ENCODE measurements at regions not wholly inside any gene's neighbourhood (a gene's known extent, or its start where the extent isn't known, plus 50 kb on each side); places are given as distances from the start of the nearest gene placed in this dataset.

DNA sequence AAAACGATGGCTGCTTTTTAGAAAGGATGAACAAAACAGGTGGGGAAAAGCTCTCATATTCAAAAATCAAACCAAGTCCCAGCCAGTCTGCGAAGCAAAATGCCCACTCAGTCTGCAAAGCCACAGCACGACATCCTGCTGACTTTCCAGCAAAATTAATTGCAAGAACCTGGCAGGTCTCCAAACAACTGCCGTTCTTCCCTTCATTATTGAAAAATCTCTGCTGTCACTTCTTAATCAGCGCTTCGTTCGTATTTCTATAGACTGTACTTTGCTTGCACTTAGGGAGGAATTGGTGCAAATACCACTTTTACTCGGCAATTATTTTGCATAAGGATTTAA lies 222.4 kb downstream of the CBLN4 start:
- DNase-seq = no peak

DNA sequence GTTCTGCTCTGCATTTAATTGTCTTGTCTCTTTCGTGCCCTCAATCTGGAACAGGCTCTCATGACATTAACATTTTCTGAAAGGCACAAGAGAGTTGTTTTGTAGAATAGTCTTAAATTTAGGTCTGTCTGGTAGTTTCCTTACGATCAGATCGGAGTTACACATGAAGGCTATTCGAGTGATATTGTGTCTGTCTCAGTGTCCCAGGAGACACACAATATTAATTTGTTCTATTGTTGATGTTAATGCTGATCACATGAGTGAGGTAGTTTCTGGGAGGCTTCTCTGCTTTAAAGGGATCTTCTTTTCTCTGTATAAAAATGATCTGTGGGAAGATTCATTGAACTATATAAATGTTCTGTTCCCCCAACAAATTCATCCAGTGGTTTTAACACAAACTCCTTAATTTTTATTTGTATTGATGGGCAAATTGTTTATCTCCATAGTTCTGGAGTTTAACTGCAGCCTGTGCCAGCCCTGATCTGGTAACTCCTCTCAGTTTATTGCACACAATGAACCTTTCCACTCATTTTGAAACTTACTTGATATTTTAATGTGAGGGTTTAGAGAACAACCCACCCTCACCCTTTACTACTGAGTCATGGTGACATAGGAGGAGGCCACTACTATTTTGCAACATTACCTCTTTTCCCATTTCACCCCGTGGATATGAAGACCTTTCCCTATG lies 223.0 kb downstream of the CBLN4 start:
- no peak for DNase-seq

DNA sequence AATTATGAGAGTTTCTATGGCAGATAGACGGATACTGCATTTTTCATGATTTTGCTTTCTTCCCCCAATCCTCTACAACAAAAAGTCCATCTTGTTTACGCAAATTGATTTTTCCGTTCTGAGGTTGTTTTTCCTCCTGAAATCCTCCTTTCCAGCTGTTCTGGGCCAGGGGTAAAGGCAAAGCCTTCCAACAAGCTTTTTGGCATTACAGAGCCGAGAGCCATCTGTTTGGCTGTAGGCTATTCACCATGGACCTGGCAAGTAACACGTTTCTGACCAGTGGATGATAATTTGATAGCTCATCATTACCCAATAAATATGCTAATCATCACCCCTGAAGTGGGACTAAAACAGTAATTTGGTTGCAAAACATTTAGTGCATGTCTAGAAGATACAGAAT lies 226.5 kb downstream of the CBLN4 start:
- no peak for DNase-seq

DNA sequence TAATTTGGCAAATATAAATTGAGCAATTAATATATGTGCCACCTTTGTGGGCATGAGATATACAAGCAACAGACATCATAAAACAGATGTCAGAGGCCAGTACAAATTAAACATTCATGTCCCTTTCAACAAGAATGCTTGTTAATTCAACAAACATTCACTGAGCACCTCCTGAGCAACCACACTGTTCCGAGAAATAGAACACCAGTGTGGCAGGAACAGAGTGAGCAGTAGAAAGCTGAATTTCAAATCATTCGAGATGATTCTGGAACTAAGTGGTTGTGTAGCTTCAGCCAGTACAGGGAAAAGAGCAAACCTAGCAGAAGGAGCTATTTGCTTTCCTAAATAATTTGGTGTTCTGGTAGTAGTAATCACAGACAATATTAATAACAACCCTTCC lies 227.7 kb downstream of the CBLN4 start:
- DNase-seq = no peak

DNA sequence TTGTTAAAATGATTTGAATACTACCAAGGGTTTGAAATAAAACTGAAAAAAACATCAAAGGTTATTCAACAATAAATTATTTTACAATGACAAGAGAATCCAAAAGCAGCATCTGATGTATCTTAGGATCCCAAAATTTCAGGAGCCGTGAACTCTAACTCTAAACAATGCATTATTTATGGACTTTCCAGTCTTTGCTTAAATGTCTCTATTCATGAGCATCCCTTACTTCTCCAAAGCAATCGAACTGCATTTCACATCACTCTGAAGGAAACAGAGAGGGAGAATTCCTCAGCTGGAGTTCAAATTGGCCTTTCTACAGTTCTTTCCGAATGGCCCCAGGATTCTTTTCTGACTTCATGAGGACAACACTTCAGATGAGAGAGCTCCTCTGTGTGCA lies 229.1 kb downstream of the CBLN4 start:
- DNase-seq = no peak

DNA sequence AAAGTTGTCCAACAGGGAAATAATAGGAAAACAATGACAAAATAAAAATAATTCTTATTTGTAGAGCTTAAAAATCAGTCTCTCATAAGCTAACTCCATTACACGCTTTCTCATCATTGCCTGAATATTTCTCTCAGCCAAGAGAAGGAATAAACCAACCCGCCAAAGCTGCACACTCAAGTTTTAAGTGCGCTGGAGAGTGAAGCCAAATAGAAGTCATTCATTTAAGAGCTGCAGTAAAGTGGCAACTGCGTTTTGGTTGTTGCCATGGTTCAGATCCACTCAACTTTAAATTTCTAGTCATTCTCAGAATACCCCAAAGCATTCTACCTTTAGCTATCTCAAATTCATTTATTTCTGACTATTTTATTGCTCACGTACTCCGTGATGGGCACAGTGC lies 230.7 kb downstream of the CBLN4 start:
- no peak for DNase-seq

DNA sequence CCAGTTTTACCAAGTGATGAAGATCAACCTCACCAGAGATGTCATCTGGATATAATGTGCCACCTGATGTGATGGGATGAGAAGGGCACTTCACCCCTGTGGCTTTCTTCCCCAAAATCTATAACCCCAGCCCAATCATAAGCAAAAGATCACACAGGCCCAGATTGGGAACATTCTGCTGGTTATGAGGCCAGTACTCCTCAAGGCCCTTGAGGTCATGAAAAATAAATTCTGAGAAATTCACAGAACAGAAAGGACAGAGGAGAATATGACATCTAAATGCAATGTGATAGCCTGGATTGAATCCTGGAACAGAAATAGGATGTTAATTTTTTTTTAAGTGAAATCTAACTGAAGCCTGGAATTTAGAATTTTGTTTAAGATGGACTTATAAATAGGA lies 243.5 kb downstream of the CBLN4 start:
- no peak for DNase-seq

DNA sequence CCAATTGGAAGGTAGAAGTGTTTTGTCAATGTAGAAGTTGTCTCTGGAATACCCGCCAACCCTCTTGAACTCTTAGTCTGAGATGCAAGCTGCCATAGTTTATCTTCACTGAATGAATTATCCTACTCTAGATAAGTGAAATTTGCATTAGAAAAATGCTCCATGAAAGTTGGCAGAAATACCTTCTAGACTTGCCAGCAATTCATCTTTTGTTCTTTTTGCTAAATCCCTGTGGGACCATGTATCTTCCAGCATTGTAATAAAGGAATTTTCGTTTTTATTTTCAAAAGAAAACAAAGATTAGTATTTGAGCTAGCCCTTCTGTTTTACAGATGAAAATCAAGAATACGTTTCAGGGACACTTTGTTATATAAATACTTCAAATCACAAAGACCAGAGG lies 244.2 kb downstream of the CBLN4 start:
- DNase-seq = no peak

DNA sequence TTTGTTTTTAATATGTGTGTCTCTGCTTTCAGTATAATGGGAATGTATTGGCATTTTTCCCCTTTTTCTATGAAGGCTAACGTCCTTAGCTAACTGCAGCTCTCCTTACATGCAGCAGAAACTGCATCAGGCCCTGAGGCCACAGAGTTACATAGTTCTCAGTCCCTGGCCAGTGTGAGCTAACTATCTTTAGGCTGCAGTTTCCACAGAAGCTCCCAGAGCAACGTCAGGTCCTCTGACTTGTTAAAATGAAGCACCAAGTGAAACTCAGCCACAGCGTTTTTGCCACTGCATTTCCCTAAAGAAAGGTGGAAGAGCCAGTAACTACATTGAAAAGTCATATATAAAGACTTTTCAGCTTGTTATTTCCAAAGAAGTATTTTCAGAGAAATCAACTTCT lies 244.7 kb downstream of the CBLN4 start:
- no peak for DNase-seq

DNA sequence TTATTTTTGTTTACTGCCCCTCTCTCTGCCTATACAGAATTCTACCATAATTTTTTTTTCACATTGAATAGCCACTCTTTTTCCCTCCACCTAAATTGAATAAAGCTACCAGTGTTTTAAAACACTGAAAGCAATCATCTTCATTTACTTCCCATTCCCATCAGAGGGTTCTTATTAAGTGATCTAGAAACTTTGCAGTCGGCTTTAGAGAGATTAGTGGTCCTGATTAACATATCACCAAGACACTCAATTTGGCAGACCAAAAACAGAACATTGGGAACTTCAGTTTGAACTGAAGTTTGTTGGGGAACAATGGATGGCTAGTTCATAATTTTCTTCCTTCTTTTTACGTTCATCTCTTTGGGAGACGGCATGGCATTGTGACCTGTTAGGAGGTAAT lies 249.5 kb downstream of the CBLN4 start:
- no peak for DNase-seq

DNA sequence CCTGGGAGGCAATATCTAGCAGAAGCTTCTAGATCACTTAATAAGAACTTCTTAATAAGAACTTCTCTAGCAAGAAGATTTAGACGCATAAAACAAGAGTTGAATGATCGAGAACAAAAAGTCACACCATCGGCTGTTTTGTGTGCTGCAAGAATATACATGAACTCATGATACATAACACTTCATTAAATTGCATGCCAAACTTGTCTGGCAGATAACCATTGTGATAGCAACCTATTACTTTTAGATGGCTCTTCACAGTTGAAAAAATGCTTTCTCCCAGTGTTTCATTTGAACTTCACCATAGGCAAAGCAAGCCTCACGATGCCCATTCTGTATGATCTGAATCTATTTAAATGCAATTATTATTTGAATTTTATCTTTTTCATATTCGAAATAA lies 249.9 kb downstream of the CBLN4 start:
- DNase-seq = no peak

DNA sequence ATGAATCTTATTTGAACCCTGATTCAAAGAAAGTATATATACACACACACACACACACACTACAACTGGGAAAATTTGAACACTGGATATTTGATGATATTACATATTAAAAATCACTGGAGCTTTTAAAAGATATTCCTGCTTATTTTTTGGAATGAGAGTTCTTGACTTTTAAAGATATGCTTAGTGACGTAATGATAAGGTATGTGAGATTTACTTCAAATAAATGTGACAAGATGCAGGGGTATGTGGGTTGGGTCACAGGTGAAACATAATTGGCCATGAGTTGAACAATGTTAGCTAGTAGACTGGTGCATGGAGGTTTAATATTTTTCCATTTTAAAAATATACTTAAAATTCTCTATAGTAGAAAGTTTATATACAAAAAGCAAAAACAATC lies 258.6 kb downstream of the CBLN4 start:
- DNase-seq = no peak

DNA sequence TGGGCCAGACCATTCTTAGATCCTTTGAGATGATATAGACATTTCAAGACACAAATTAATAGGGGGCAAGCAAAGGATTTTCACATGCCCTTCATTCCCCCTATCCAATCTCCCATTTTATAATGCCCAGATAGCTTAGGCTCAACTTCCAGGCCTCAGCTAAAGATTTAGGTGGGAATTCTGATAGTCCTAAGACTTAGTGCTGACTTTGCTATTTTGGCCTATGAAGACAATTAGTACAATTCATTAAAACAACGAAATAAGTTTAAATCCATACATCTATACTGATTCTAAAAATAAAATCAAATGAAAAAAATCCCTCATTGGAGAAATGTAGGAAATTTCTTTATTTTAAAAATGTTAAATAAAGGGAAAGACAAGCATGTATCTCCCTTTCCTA lies 259.5 kb downstream of the CBLN4 start:
- no peak for DNase-seq

DNA sequence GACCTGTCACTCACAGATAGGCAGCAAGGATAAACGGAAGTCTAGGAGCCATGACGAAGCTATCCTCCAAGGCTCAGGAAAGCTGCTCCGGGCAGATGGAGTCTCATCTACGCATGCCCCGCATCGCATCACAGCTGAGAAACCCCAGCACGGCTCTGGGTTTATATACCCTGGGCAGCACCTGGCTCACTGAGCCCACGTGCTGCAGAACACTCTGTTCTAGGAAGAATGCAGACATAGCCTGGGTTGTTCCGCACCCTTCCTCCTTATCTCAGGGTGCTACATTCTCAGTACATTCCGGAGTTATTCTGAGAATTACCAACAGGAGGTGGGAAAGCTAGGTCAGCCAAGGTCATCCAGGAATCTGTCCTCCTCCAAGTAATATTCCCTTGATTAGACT lies 260.4 kb downstream of the CBLN4 start:
- DNase-seq = no peak

DNA sequence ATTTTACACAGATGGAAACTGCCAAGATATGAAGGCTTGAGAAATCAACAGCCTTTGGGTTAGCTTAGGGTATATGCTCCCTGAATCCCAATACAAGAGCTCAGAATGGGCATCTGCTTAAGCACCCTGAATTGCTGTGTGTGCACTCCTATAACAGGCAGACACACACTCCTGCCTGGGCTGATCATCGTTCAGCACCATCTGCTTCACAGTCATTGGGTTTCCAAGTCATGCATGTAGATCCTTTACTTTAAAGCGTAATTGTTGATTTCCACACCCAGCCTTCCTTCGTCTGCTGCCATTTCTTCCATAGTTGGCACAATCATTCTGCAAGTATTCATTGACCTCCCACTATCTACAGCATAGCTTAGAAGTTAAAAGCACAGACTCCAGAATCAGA lies 263.5 kb downstream of the CBLN4 start:
- no peak for DNase-seq

DNA sequence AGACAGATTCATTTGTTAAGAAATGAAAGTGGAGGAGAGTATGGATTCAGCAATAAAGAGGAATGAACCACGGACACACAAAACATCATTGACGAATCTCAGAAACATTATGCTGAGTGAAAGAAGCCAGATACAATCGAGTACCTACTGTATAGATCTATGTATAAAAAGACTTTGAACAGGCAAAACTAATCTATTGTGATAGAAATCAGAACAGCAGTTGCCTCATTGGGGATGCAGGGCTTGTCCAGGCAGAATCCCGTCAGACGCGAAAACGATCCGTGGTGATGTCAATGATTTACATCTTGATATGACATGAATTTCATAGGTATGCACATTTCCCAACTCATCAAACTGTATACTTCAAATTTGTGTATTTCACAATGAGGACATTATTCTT lies 265.2 kb downstream of the CBLN4 start:
- no peak for DNase-seq

DNA sequence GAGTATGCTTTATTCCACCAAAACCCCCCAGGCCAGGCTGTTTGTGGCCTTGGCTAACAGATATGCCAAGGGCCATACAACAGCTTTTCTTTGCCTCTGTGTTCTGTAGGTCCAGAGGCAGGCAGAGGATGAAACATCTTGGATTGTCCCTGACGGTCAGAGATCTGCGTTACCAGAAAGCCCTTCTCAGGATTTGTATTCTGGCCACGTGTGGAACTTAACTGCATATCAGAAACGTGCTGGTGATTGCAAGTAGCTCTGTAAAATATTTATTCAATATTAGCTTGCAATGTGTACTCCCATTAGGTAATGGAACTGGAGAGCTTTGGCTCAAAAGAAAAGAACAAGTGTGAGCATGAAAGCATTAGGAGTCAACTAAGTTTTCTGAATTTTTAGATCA lies 275.0 kb downstream of the CBLN4 start:
- no peak for DNase-seq

DNA sequence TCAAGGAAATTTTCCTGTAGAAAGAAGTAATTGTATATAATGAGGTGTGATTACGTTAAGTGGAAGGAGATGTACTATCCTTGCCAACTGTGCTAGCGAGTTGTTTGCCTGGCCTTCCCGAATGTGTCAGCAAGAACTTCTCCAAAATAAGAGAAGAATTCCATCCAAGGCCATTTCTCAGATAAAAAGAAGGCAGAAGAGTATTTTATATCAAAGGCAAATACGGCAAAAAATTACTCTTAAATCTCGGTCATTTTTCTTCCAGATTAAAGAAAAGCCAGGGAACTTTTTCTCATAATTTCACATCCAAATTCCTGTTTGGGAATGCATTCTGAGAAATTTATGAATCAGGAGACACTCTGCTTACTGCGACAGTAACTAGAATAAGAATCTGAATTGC lies 290.6 kb downstream of the CBLN4 start:
- DNase-seq = no peak

DNA sequence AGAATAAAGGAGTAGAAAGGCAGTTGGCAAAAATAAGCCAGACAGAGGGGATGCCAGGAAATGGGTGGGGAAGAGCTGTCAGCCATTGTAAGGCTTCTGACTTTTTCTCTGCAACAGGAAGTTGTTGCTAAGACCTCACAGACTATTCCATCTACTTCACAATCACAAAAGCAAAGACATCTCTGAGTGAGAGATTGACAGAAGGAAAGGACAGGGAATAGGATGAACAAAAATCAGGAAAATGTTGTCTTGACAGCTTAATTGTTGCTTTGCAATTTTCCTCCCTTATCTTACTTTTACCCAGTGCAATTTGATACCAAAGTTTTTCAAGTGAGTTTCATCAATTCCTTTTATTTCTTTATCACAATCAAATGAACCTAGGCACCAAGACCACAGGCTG lies 291.2 kb downstream of the CBLN4 start:
- DNase-seq = no peak

DNA sequence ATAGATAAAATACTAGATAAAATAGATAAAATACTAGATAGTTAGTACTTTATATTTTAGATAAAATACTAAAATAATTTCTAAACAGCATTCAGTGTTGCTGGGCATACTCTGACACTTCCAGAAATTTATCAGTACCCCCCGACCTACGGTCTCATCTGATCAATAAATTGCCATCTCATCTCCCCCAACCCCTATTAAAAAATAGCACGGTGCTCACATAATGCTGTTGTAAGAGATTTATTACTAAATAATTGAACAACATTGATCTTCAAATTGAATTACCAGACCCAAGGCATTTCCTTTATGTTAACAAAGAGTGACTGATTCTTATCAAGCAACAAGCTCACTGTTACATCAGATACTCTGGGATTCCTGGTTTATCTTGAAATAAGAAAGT lies 300.9 kb downstream of the CBLN4 start:
- no peak for DNase-seq

DNA sequence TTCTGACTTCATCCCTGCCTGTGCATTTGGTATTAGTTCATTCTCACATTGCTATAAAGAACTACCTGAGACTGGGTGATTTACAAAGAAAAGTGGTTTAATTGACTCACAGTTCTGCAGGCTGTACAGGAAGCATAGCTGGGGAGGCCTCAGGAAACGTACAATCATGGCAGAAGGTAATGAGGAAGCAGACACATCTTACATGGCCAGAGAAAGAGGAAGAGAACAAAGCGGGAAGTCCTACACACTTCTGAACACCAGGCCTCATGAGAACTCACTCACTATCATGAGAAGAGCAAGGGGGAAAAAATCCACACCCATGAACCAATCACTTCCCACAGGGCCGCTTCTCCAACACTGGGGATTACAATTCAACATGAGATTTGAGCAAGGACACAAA lies 303.9 kb downstream of the CBLN4 start:
- no peak for DNase-seq

DNA sequence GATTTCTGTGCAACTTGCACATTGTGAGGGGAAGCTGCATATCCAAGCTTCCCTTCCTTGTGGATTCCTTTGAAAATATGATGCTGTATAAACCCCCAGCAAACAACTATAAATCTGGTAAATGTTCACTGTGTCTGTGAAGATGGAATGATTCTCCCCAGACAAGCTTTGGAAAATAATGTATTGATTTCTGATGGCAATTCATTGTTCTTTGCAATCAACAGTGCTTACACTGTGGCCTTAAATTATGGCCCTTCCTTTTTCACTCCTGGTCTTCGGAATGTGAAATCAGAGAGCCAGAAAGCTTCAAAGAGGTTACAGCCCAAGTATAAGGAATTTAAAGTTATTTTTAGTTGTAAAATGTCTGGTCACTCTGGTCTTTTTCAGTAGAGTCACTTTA lies 308.8 kb downstream of the CBLN4 start:
- DNase-seq = no peak

DNA sequence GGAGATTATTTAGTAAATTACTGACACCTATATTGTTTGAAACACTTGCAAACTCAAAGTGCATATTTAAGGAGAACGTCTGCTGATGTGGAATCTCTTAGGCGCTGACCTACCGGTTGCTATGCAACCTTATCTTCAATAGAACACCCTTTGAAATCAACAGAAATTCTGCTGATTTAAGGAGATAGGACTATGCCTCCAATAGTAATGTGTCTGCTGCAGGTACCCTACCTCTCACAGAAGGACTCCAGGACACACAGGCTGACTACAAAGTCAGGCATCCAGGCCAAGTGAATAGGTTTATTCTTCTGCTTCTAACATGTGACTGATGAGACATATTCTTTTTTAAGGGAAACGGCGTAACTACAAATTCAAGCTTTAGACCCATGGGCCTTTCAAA lies 311.7 kb downstream of the CBLN4 start:
- no peak for DNase-seq

DNA sequence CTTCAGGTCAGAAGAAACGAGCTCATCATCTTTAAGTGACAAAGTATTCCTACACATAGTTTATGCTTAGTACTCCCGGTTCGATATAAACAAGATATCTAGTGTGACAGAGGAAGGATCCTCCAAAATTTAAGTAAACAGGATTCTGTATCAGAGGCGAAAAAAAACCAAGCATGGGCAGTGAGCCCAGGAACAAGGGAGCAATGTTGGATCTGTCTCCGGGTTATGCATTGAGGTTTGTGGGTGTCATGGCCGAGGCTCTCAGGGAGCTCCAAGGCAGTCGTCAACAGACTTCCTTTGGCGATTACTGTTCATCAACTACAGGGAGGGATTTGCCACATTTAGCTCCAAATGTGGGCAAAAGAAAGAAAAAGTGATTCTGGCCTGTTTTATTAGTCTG lies 319.5 kb downstream of the CBLN4 start:
- no peak for DNase-seq

DNA sequence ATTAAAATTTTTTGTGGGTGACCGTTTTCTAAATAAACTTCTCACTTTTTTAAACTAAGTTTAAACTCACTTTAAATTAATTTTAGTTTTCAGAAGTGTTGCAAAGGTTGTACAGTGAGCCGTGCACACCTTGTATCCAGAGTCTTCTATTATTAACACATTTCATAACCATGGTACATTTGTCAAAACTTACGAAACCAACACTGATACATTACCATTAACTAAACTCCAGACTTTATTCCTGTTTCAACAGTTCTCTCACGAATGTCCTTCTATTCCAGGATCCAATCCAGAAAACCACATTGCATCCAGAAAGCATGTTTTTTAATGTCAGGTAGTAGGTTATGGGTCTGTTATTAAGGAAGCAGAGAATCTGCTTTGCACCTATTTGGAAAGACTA lies 319.9 kb downstream of the CBLN4 start:
- DNase-seq = no peak

DNA sequence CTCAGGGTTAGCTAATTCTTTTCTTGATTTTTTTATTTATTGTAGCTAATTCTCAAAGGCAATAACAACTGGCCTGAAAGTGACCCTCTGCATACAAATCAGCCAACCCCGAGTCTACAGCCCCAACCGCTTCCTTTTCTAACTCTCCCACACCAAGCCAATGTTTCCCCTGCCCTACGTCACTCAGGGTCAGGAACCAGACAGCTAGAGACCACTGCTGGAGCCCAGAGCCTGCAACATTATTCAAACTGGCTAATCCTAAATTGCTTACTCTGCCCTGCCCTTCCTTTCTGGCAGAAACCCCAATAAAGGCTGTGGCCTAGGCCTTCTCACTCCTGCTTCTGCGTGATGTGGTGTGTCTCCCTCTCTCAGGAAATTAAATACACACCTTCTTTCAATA lies 320.7 kb downstream of the CBLN4 start:
- no peak for DNase-seq

Measured in DMS 273 treated with DMSO at 0.1 percent for 48 hours (cell line).